Testis (tissue), 2 donors: ENCODE measurements at regions not wholly inside any gene's neighbourhood (a gene's known extent, or its start where the extent isn't known, plus 50 kb on each side); places are given as distances from the start of the nearest gene placed in this dataset.
"Not testable (repeated sequence)": the region's sequence is repeated elsewhere in the genome, so short reads cannot be mapped to it uniquely, and the experiment has no call there.

Experiments
- DNase-seq: peaks from one replicate; pipeline ENCODE4 v3.0.0-alpha.2; 2019
- H3K27ac ChIP-seq, 2 donors: fragments of 200-600 bp; sonication (generic); one replicate each; pipeline ENCODE4 v1.5.1; 2019
- H3K27me3 ChIP-seq: fragments of 200-600 bp; sonication (generic); one replicate; pipeline ENCODE4 v1.5.1; 2019
- H3K36me3 ChIP-seq: fragments of 200-600 bp; sonication (generic); one replicate; pipeline ENCODE4 v1.5.1; 2017; ENCODE audit warnings: low read depth; ENCODE audit errors: missing control alignments
- H3K4me1 ChIP-seq: fragments of 200-600 bp; sonication (generic); one replicate; pipeline ENCODE4 v1.5.1; 2019
- H3K4me3 ChIP-seq, 2 donors: fragments of 200-600 bp; sonication (generic); one replicate each; pipeline ENCODE4 v1.5.1; 2017 to 2019
- H3K9me3 ChIP-seq: fragments of 200-600 bp; sonication (generic); one replicate; pipeline ENCODE4 v1.5.1; 2017
- CTCF ChIP-seq, 3 experiments: fragments of 450-650 bp in 2 of 3; fragments of 200-600 bp in 1 of 3; sonication (generic) in 1 of 3; IDR thresholded peaks; one replicate each; pipeline ENCODE4 v1.5.1; 2016 to 2019; ENCODE audit warnings: antibody characterized with exemption in 3 of 3, mild to moderate bottlenecking in 2 of 3, moderate library complexity in 1 of 3
- POLR2A ChIP-seq: fragments of 450-650 bp; IDR thresholded peaks from one replicate; pipeline ENCODE4 v1.6.1; 2017; ENCODE audit warnings: antibody characterized with exemption, mild to moderate bottlenecking, moderate library complexity
- WGBS, 2 donors: methylation state at CpG; one replicate each; pipeline ENCODE4 v1.1.5; 2018; 5-methylcytosine and 5-hydroxymethylcytosine counted together
- intact Hi-C: fragments of 100-400 bp; cut with DNase I; formaldehyde crosslinking; loops from one replicate; pipeline ENCODE4 v1.15.1; 2023; ENCODE audit warnings: low total_unique reads

DNA sequence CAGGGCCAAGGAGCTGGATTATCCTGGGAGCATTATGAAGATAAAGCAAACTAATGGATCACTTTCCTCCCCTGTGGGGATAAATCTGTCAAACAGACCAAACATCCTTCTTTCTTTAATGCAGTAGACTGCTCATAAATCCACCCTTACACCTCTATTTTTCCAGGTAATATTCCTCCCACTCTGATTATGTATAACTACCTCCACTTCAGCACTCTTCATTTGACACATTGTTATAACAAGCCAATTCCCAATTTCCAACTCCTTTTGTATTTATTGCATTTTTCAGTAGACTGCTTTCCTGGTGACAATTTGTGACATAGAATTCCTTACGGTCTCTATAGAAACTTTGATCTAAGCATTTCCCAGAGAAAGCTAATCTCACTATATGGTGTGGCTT, 115.0 kb upstream of the PRKG2 start:
- Histone ChIP-seq H3K27me3 (no peaks in the 10 kb centered on the region), H3K36me3 (no peaks in the 10 kb centered on the region), H3K4me3 (no peak overlapping the region), H3K27ac (no peak overlapping the region), H3K4me1 (no peaks in the 10 kb centered on the region), H3K9me3 (no peaks in the 10 kb centered on the region)
- intact Hi-C loops, result no loop called here
- WGBS, 2 donors, result 46 to 53% methylated on average over 1 of the region's 1 CpG
- no peak for DNase-seq
- TF ChIP-seq POLR2A (no peak), CTCF (IDR thresholded peaks at IDR 0.05) (no peak)

DNA sequence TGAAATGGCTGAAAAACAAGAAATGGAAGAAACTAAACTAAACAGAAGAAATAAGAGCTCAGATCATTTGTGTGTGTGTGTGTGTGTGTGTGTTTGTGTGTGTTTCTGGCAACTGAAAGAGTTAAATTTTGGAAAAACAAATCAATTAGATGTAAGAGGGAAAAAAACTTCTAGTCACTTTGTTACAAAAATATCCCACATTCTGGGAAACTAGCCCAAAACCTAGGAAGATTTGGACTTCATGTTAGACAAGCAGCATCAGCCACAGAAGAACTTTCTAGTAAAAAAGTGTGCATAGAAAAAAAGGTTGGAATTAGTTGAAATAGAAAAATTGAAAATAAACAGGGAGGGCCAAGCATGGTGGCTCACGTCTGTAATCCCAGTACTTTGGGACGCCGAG, 111.6 kb upstream of the PRKG2 start:
- Histone ChIP-seq H3K9me3 (no peaks in the 10 kb centered on the region), H3K27ac (no peak overlapping the region), H3K4me3 (no peak overlapping the region), H3K4me1 (no peaks in the 10 kb centered on the region), H3K27me3 (no peaks in the 10 kb centered on the region), H3K36me3 (no peaks in the 10 kb centered on the region)
- no peak for TF ChIP-seq CTCF (IDR thresholded peaks at IDR 0.05)
- TF ChIP-seq POLR2A, result no peak
- 85 to 91% methylated on average over 3 of the region's 3 CpGs for WGBS, 2 donors
- DNase-seq, result no peak
- intact Hi-C loops, result no loop called here

- DNase-seq, H3K4me1 ChIP-seq, H3K27me3 ChIP-seq, H3K27ac ChIP-seq, H3K9me3 ChIP-seq, H3K4me3 ChIP-seq, intact Hi-C loops, H3K36me3 ChIP-seq: not testable (repeated sequence)
- WGBS, 2 donors, result 86 to 88% methylated on average over 3 of the region's 3 CpGs
These were observed 109.6 kb upstream of the PRKG2 start for GRCh38 chr4:81324594-81324993.

GRCh38 chr4:81319657-81320056, 104.6 kb upstream of the PRKG2 start:
- Histone ChIP-seq H3K36me3 (no peaks in the 10 kb centered on the region), H3K4me3 (no peak overlapping the region), H3K27ac (no peak overlapping the region), H3K4me1 (no peaks in the 10 kb centered on the region), H3K9me3 (no peaks in the 10 kb centered on the region), H3K27me3 (no peaks in the 10 kb centered on the region)
- TF ChIP-seq CTCF (IDR thresholded peaks at IDR 0.05) (no peak), POLR2A (no peak)
- WGBS, 2 donors, result 89 to 93% methylated on average over 1 of the region's 1 CpG
- DNase-seq, result no peak
- intact Hi-C loops, result no loop called here

GRCh38 chr4:81314897-81315470, 100.0 kb upstream of the PRKG2 start:
- Histone ChIP-seq H3K9me3 (no peaks in the 10 kb centered on the region), H3K4me3 (no peak overlapping the region), H3K27ac (no peak overlapping the region), H3K27me3 (no peaks in the 10 kb centered on the region), H3K4me1 (no peaks in the 10 kb centered on the region), H3K36me3 (no peaks in the 10 kb centered on the region)
- DNase-seq, result no peak
- intact Hi-C loops, result no loop called here
- TF ChIP-seq POLR2A, result no peak
- TF ChIP-seq CTCF (IDR thresholded peaks at IDR 0.05), result no peak
- WGBS, 2 donors, result 35 to 41% methylated on average over 3 of the region's 3 CpGs
